Tongue (tissue), 1 donor: ENCODE measurements at regions not wholly inside any gene's neighbourhood (a gene's known extent, or its start where the extent isn't known, plus 50 kb on each side); places are given as distances from the start of the nearest gene placed in this dataset.
A peak's percentile ranks its signal among the peaks of the same experiment; 100 is the strongest.

Experiments
- DNase-seq: peaks from one replicate; pipeline ENCODE4 v3.0.0-alpha.2; 2015

GRCh38 chr5:3361811-3362605 is 233.6 kb upstream of the IRX1 start:
- DNase-seq = no peak

GRCh38 chr5:3359642-3360041 is 236.0 kb upstream of the IRX1 start:
- DNase-seq = peak; percentile 13

- no peak for DNase-seq
These were observed 238.3 kb upstream of the IRX1 start for GRCh38 chr5:3357291-3357690.

- no peak for DNase-seq
These were observed 239.6 kb upstream of the IRX1 start for GRCh38 chr5:3356016-3356415.

GRCh38 chr5:3355126-3355525 is 240.5 kb upstream of the IRX1 start:
- peak; percentile 39 for DNase-seq

GRCh38 chr5:3354606-3355005 is 241.0 kb upstream of the IRX1 start:
- no peak for DNase-seq

GRCh38 chr5:3353561-3353960 is 242.1 kb upstream of the IRX1 start:
- DNase-seq = no peak

- no peak for DNase-seq
These were observed 242.9 kb upstream of the IRX1 start for GRCh38 chr5:3352711-3353110.

- no peak for DNase-seq
These were observed 243.8 kb upstream of the IRX1 start for GRCh38 chr5:3351581-3352442.

GRCh38 chr5:3350781-3351180 is 244.9 kb upstream of the IRX1 start:
- no peak for DNase-seq

- no peak for DNase-seq
These were observed 245.7 kb upstream of the IRX1 start for GRCh38 chr5:3349704-3350565.

GRCh38 chr5:3348576-3349535 is 246.8 kb upstream of the IRX1 start:
- DNase-seq = no peak

GRCh38 chr5:3347741-3348140 is 247.9 kb upstream of the IRX1 start:
- no peak for DNase-seq

GRCh38 chr5:3346111-3346820 is 249.4 kb upstream of the IRX1 start:
- DNase-seq = no peak

GRCh38 chr5:3345195-3345594 is 250.4 kb upstream of the IRX1 start:
- DNase-seq = no peak

- DNase-seq = no peak
These were observed 251.0 kb upstream of the IRX1 start for GRCh38 chr5:3344671-3345070.

- DNase-seq = no peak
These were observed 251.7 kb upstream of the IRX1 start for GRCh38 chr5:3343911-3344310.

GRCh38 chr5:3343211-3343610 is 252.4 kb upstream of the IRX1 start:
- no peak for DNase-seq

- no peak for DNase-seq
These were observed 253.1 kb upstream of the IRX1 start for GRCh38 chr5:3342271-3343100.
